Endothelial cell of umbilical vein (primary cell): ENCODE measurements at regions not wholly inside any gene's neighbourhood (a gene's known extent, or its start where the extent isn't known, plus 50 kb on each side); places are given as distances from the start of the nearest gene placed in this dataset.

Experiments
- BruUV-seq: library from RNA; stranded (reverse); fragments of 400-500 nt; replicated peaks from 2 replicates; lab custom pipeline; 2021; lab: Mats Ljungman, UMichigan
- CTCF ChIA-PET: fragments of 300-600, 350-600 bp; sonication (Branson Sonifier 250); formaldehyde crosslinking; loops from one replicate; lab custom pipeline; 2021; ENCODE audit warnings: antibody characterized with exemption, inconsistent platforms; lab: Charles Lee
- POLR2A ChIA-PET: fragments of 300-600, 350-600 bp; sonication (Branson Sonifier 250); formaldehyde crosslinking; loops from one replicate; lab custom pipeline; 2021; ENCODE audit warnings: antibody characterized with exemption, inconsistent platforms; lab: Charles Lee
- DNase-seq: peaks from one replicate; pipeline ENCODE4 v3.0.0-alpha.2; 2011; ENCODE audit warnings: low read depth, low spot score
- FAIRE-seq: peaks from 2 replicates; lab custom pipeline; 2011; peaks lifted over from hg19 to GRCh38; lab: Jason Lieb, UNC
- H2AFZ ChIP-seq: 2 replicates; pipeline ENCODE4 v1.6.0; 2012; ENCODE audit warnings: low read depth, low read length, control low read depth, inconsistent platforms
- H3K27ac ChIP-seq: 2 replicates; pipeline ENCODE4 v1.5.1; 2011; ENCODE audit warnings: low read depth, mild to moderate bottlenecking, control low read depth, low read length, moderate library complexity; ENCODE audit not compliant: insufficient read depth
- H3K27me3 ChIP-seq, 2 experiments: 2 replicates each; pipeline versions ENCODE4 v1.6.0 to v1.6.1; 2011; ENCODE audit warnings: low read length in 2 of 2, mixed read lengths in 1 of 2; ENCODE audit not compliant: control insufficient read depth in 2 of 2, insufficient read depth in 2 of 2
- H3K36me3 ChIP-seq, 2 experiments: 2 replicates in 1 of 2; 3 replicates in 1 of 2; pipeline ENCODE4 v1.5.1; 2011; ENCODE audit warnings: low read length in 2 of 2, mild to moderate bottlenecking in 1 of 2, moderate library complexity in 1 of 2; ENCODE audit not compliant: control insufficient read depth in 2 of 2, insufficient read depth in 2 of 2; ENCODE audit errors: extremely low read depth in 1 of 2
- H3K4me1 ChIP-seq: 3 replicates; pipeline ENCODE4 v1.5.1; 2011; ENCODE audit warnings: mild to moderate bottlenecking, low read length; ENCODE audit not compliant: control insufficient read depth, insufficient read depth; ENCODE audit errors: extremely low read depth
- H3K4me2 ChIP-seq: 2 replicates; pipeline ENCODE4 v1.6.1; 2011; ENCODE audit warnings: low read length, control low read depth, mixed read lengths; ENCODE audit not compliant: insufficient read depth
- H3K4me3 ChIP-seq, 3 experiments: fragments of 200-600 bp in 1 of 3; sonication (generic), shearing (Covaris generic) in 1 of 3; replicated peaks in 1 of 3; 2 replicates each; pipeline ENCODE4 v1.5.1; 2011 to 2016; ENCODE audit warnings: control low read depth in 3 of 3, low read length in 3 of 3, mild to moderate bottlenecking in 2 of 3, inconsistent platforms in 1 of 3, low read depth in 1 of 3, moderate library complexity in 1 of 3; ENCODE audit not compliant: insufficient read depth in 1 of 3
- H3K79me2 ChIP-seq: 2 replicates; pipeline ENCODE4 v1.6.0; 2012; ENCODE audit warnings: low read length, inconsistent platforms; ENCODE audit not compliant: control insufficient read depth, insufficient read depth
- H3K9ac ChIP-seq: replicated peaks from 2 replicates; pipeline ENCODE3; 2011; ENCODE audit warnings: low read length, control low read depth; ENCODE audit not compliant: insufficient read depth; ENCODE audit errors: extremely low read depth
- H3K9me1 ChIP-seq: replicated peaks from 3 replicates; pipeline ENCODE4 v1.6.0; 2011; ENCODE audit warnings: mild to moderate bottlenecking, low read length; ENCODE audit not compliant: control insufficient read depth, insufficient read depth; ENCODE audit errors: extremely low read depth
- H3K9me3 ChIP-seq: replicated peaks from 2 replicates; pipeline ENCODE4 v1.5.1; 2012; ENCODE audit warnings: low read length, inconsistent platforms; ENCODE audit not compliant: control insufficient read depth, insufficient read depth
- H4K20me1 ChIP-seq: replicated peaks from 2 replicates; pipeline ENCODE3; 2011; ENCODE audit warnings: mild to moderate bottlenecking, low read length; ENCODE audit not compliant: control insufficient read depth, insufficient read depth; ENCODE audit errors: extremely low read depth
- CTCF ChIP-seq, 2 donors: IDR thresholded peaks; 1 replicate in 1 of 2; 2 replicates in 1 of 2; pipeline ENCODE4 v1.5.1; 2011; ENCODE audit warnings: low read length in 2 of 2, mild to moderate bottlenecking in 2 of 2, moderate library complexity in 2 of 2, control low read depth in 1 of 2, inconsistent platforms in 1 of 2, low read depth in 1 of 2; ENCODE audit not compliant: insufficient read depth in 1 of 2; ENCODE audit errors: extremely low read depth in 1 of 2
- EZH2 ChIP-seq: IDR thresholded peaks from 2 replicates; pipeline ENCODE4 v1.6.1; 2012; ENCODE audit warnings: borderline replicate concordance, low read depth, mild to moderate bottlenecking, moderate library complexity, low read length, inconsistent platforms; ENCODE audit not compliant: severe bottlenecking
- FOS ChIP-seq: IDR thresholded peaks from 2 replicates; pipeline ENCODE4 v1.6.1; 2011; ENCODE audit warnings: mild to moderate bottlenecking, low read length, moderate library complexity, borderline replicate concordance; ENCODE audit not compliant: insufficient read depth
- GATA2 ChIP-seq: IDR thresholded peaks from 2 replicates; pipeline ENCODE4 v1.7.0; 2011; ENCODE audit warnings: low read depth, mild to moderate bottlenecking, moderate library complexity, mixed read lengths, low read length; ENCODE audit not compliant: insufficient read length, insufficient read depth
- POLR2AphosphoS5 ChIP-seq: IDR thresholded peaks from 2 replicates; pipeline ENCODE4 v1.6.1; 2012; ENCODE audit warnings: low read depth, mild to moderate bottlenecking, control low read depth, low read length, moderate library complexity; ENCODE audit not compliant: insufficient read depth
- dilution Hi-C: fragments of 300-500 bp; cut with MboI; formaldehyde crosslinking; loops from one replicate; pipeline ENCODE4 v1.15.0; 2019; ENCODE audit warnings: low sequenced_read_pairs; ENCODE audit not compliant: extremely low pct_ligation_motif_present
- intact Hi-C: fragments of 100-400 bp; cut with micrococcal nuclease; formaldehyde crosslinking; loops from one replicate; pipeline ENCODE4 v1.10.0; 2022
- TF ChIP-seq, protein P1 (sequence below): IDR thresholded peaks from 2 replicates; pipeline ENCODE4 v1.6.1; 2011; ENCODE audit not compliant: insufficient read depth, insufficient read length

- FAIRE-seq (no peak), DNase-seq (no peak)
- no peak overlapping the region for H3K4me2 ChIP-seq
- no peaks in the 10 kb centered on the region for H3K9me1 ChIP-seq
- ChIA-PET POLR2A (no interaction called here), CTCF (interaction anchor here (1.7 kb wide), 1 partner anchor 11 kb away, joined by 7 read pairs; no protein-coding TSS in a partner anchor)
- dilution Hi-C loops, result no loop called here
- intact Hi-C loops, result no loop called here
- BruUV-seq, result no TSS peak
- no peak for TF ChIP-seq EZH2
- TF ChIP-seq POLR2AphosphoS5, result no peak
- no peak for TF ChIP-seq CTCF (IDR thresholded peaks at IDR 0.05; ENCODE audit: extremely low read depth in 1 of 2, insufficient read depth in 1 of 2, low read depth in 1 of 2, low read length in 2 of 2)
- no peak for TF ChIP-seq GATA2
- TF ChIP-seq, protein P1, sequence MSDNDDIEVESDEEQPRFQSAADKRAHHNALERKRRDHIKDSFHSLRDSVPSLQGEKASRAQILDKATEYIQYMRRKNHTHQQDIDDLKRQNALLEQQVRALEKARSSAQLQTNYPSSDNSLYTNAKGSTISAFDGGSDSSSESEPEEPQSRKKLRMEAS, result no peak
- TF ChIP-seq FOS, result no peak
- no peak overlapping the region for H2AFZ ChIP-seq
- no peak overlapping the region for H3K4me3 ChIP-seq
- no peaks in the 10 kb centered on the region for H4K20me1 ChIP-seq
- no peaks in the 10 kb centered on the region for H3K9me3 ChIP-seq
- H3K27ac ChIP-seq, result no peak overlapping the region
- H3K79me2 ChIP-seq, result no peaks in the 10 kb centered on the region
- no peaks in the 10 kb centered on the region for H3K27me3 ChIP-seq
- no peak overlapping the region for H3K9ac ChIP-seq
- H3K36me3 ChIP-seq, result no peaks in the 10 kb centered on the region
- no peaks in the 10 kb centered on the region for H3K4me1 ChIP-seq
Measured at GRCh38 chr2:146323564-146323963, 1521.3 kb upstream of the ACVR2A start.
